ENCODE measurements at regions not wholly inside any gene's neighbourhood (a gene's known extent, or its start where the extent isn't known, plus 50 kb on each side); places are given as distances from the start of the nearest gene placed in this dataset.
"Not testable (repeated sequence)": the region's sequence is repeated elsewhere in the genome, so short reads cannot be mapped to it uniquely, and the experiment has no call there.

GRCh38 chr6:137811916-137812553 is 55.0 kb upstream of the TNFAIP3 start:
- H3K4me3 ChIP-seq (ENCODE audit: low read depth, low read length) = no peak overlapping the region
- DNase-seq (ENCODE audit: low read depth) = peak; percentile 54

DNA sequence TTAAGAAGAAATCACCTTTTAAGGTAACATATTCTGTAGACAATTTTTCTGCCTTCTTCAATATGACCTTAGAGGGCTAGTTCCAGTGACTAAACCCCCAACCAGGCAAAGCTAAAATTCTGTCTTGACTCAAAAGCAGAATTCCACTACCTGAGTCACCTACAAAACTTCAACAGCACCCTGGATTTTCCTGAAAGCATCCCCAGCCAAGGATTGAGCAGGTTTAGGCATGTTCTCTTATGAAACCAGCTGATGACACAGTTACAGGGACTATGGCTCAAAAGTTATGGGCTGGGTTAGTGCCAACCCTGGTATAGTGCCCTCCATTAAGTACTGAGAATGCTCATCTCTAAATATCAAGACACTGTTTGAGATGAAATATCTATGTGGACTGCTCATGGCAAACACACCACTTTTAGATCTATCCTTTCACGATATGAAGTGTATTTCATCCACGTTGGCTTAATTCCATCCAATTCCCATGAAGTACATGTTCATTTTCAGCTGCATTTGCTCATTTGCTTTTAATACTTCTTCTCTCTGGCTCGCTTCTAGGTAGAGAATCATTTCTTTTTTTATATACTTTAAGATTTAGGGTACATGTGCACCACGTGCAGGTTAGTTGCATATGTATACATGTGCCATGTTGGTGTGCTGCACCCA is 53.6 kb upstream of the TNFAIP3 start:
- DNase-seq (ENCODE audit: low read depth) = no peak
- H3K4me3 ChIP-seq (ENCODE audit: low read depth, low read length) = no peak overlapping the region
- TF ChIP-seq, protein P1, sequence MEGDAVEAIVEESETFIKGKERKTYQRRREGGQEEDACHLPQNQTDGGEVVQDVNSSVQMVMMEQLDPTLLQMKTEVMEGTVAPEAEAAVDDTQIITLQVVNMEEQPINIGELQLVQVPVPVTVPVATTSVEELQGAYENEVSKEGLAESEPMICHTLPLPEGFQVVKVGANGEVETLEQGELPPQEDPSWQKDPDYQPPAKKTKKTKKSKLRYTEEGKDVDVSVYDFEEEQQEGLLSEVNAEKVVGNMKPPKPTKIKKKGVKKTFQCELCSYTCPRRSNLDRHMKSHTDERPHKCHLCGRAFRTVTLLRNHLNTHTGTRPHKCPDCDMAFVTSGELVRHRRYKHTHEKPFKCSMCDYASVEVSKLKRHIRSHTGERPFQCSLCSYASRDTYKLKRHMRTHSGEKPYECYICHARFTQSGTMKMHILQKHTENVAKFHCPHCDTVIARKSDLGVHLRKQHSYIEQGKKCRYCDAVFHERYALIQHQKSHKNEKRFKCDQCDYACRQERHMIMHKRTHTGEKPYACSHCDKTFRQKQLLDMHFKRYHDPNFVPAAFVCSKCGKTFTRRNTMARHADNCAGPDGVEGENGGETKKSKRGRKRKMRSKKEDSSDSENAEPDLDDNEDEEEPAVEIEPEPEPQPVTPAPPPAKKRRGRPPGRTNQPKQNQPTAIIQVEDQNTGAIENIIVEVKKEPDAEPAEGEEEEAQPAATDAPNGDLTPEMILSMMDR (conservative IDR thresholded peaks at IDR 0.05; ENCODE audit: low read depth, low read length) = no peak

More at GRCh38 chr6:137811916-137812553, 55.0 kb upstream of the TNFAIP3 start:
- TF ChIP-seq, protein P1 (conservative IDR thresholded peaks at IDR 0.05; ENCODE audit: low read depth, low read length) = no peak

- not testable (repeated sequence) for DNase-seq (ENCODE audit: low read depth); H3K4me3 ChIP-seq (ENCODE audit: low read depth, low read length)
These were observed 53.0 kb upstream of the TNFAIP3 start for GRCh38 chr6:137814030-137814429.

GRCh38 chr6:137815692-137816091 is 51.4 kb upstream of the TNFAIP3 start:
- H3K4me3 ChIP-seq (ENCODE audit: low read depth, low read length) = no peak overlapping the region
- no peak for DNase-seq (ENCODE audit: low read depth)

GRCh38 chr6:137816133-137816579 is 50.9 kb upstream of the TNFAIP3 start:
- H3K4me3 ChIP-seq (ENCODE audit: low read depth, low read length) = no peak overlapping the region
- TF ChIP-seq, protein P1 (conservative IDR thresholded peaks at IDR 0.05; ENCODE audit: low read depth, low read length) = no peak
- peak; percentile 42 for DNase-seq (ENCODE audit: low read depth)

More at GRCh38 chr6:137815692-137816091, 51.4 kb upstream of the TNFAIP3 start:
- TF ChIP-seq, protein P1 (conservative IDR thresholded peaks at IDR 0.05; ENCODE audit: low read depth, low read length) = no peak

GRCh38 chr6:137816688-137817618 is 50.1 kb upstream of the TNFAIP3 start:
- H3K4me3 ChIP-seq (ENCODE audit: low read depth, low read length) = no peak overlapping the region
- DNase-seq (ENCODE audit: low read depth) = no peak
- TF ChIP-seq, protein P1 (conservative IDR thresholded peaks at IDR 0.05; ENCODE audit: low read depth, low read length) = no peak
